Neural progenitor cell (in vitro differentiated cells): ENCODE measurements at regions not wholly inside any gene's neighbourhood (a gene's known extent, or its start where the extent isn't known, plus 50 kb on each side); places are given as distances from the start of the nearest gene placed in this dataset.

Source experiments
- CTCF ChIP-seq: fragments of 200-600 bp; sonication (generic); IDR thresholded peaks from 2 replicates; pipeline ENCODE4 v1.5.1; 2017; ENCODE audit warnings: antibody characterized with exemption, mild to moderate bottlenecking
- EZH2 ChIP-seq: fragments of 200-600 bp; sonication (generic); IDR thresholded peaks from 2 replicates; pipeline ENCODE4 v1.6.1; 2017; ENCODE audit warnings: antibody characterized with exemption, mild to moderate bottlenecking, moderate library complexity
- EZH2phosphoT487 ChIP-seq: fragments of 200-600 bp; sonication (generic); IDR thresholded peaks from 2 replicates; pipeline ENCODE4 v1.6.1; 2017; ENCODE audit warnings: antibody characterized with exemption

- TF ChIP-seq CTCF, result no peak
- TF ChIP-seq EZH2phosphoT487, result no peak
- TF ChIP-seq EZH2, result no peak
Measured at GRCh38 chr3:111352585-111352984, 189.4 kb upstream of the CD96 start.
